T-cell (primary cell): ENCODE measurements at regions not wholly inside any gene's neighbourhood (a gene's known extent, or its start where the extent isn't known, plus 50 kb on each side); places are given as distances from the start of the nearest gene placed in this dataset.

Experiments used
- ATAC-seq, 4 experiments: fragments of 200-7000 bp in 3 of 4; fragments of 150-1000 bp in 1 of 4; cut with Tn5 transposase; replicated peaks in 1 of 4; 1 replicate in 3 of 4; 2 replicates in 1 of 4; pipeline ENCODE4 v1.10.0; 2021; ENCODE audit warnings: moderate library complexity in 3 of 4, mild to moderate bottlenecking in 2 of 4, moderate number of reproducible peaks in 1 of 4
- CTCF ChIA-PET, 2 donors: fragments of 300-600 bp; sonication (Branson Sonifier 250); formaldehyde crosslinking; loops; one replicate each; lab custom pipeline; 2022; ENCODE audit warnings: antibody characterized with exemption in 2 of 2; lab: Charles Lee
- POLR2A ChIA-PET, 2 donors: fragments of 300-600 bp; sonication (Branson Sonifier 250); formaldehyde crosslinking; loops; one replicate each; lab custom pipeline; 2022; ENCODE audit warnings: antibody characterized with exemption in 2 of 2; lab: Charles Lee
- DNase-seq, 35 experiments: peaks; one replicate each; pipeline versions ENCODE4 v3.0.0 to v3.0.0-alpha.2; 2013 to 2023
- H3K27ac ChIP-seq: one replicate; pipeline ENCODE4 v1.5.1; 2013; ENCODE audit warnings: low read length
- H3K27me3 ChIP-seq, 2 experiments: replicated peaks in 1 of 2; 1 replicate in 1 of 2; 2 replicates in 1 of 2; pipeline versions ENCODE4 v1.6.1 to v1.7.0; 2013; ENCODE audit warnings: low read length in 1 of 2, mixed read lengths in 1 of 2; ENCODE audit not compliant: control insufficient read depth in 2 of 2, insufficient read depth in 2 of 2; ENCODE audit errors: extremely low read depth in 1 of 2
- H3K36me3 ChIP-seq, 2 donors: 1 replicate in 1 of 2; 2 replicates in 1 of 2; pipeline versions ENCODE4 v1.6.1 to v1.7.0; 2013; ENCODE audit warnings: low read length in 1 of 2; ENCODE audit not compliant: control insufficient read depth in 2 of 2, insufficient read depth in 1 of 2; ENCODE audit errors: extremely low read depth in 1 of 2
- H3K4me1 ChIP-seq, 2 experiments: 1 replicate in 1 of 2; 2 replicates in 1 of 2; pipeline versions ENCODE4 v1.6.1 to v1.7.0; 2013; ENCODE audit warnings: low read length in 2 of 2, mixed read lengths in 1 of 2; ENCODE audit not compliant: insufficient read depth in 2 of 2, control insufficient read depth in 1 of 2; ENCODE audit errors: extremely low read depth in 1 of 2
- H3K4me3 ChIP-seq, 2 donors: 1 replicate in 1 of 2; 2 replicates in 1 of 2; pipeline versions ENCODE4 v1.5.1 to v1.7.0; 2013; ENCODE audit warnings: mild to moderate bottlenecking in 2 of 2, low read length in 1 of 2, moderate library complexity in 1 of 2; ENCODE audit not compliant: control insufficient read depth in 1 of 2; ENCODE audit errors: extremely low read depth in 1 of 2
- H3K9me3 ChIP-seq: 2 replicates; pipeline ENCODE4 v1.7.0; 2013
- H3K27ac Mint-ChIP-seq, 2 donors: one replicate each; pipeline ENCODE4 v1.8.0; 2020 to 2021; ENCODE audit warnings: mild to moderate bottlenecking in 2 of 2, mixed read lengths in 2 of 2
- H3K27me3 Mint-ChIP-seq, 2 donors: one replicate each; pipeline ENCODE4 v1.8.0; 2021 to 2022; ENCODE audit warnings: mixed read lengths in 2 of 2
- H3K36me3 Mint-ChIP-seq: one replicate; pipeline ENCODE4 v1.8.0; 2021; ENCODE audit warnings: mixed read lengths
- H3K4me1 Mint-ChIP-seq, 3 donors: one replicate each; pipeline ENCODE4 v1.8.0; 2020 to 2022; ENCODE audit warnings: mixed read lengths in 3 of 3, mild to moderate bottlenecking in 1 of 3
- H3K4me3 Mint-ChIP-seq, 3 donors: one replicate each; pipeline ENCODE4 v1.8.0; 2020 to 2022; ENCODE audit warnings: mild to moderate bottlenecking in 3 of 3, mixed read lengths in 3 of 3, moderate library complexity in 3 of 3
- H3K9me3 Mint-ChIP-seq, 3 donors: one replicate each; pipeline ENCODE4 v1.8.0; 2020 to 2022; ENCODE audit warnings: mixed read lengths in 3 of 3
- WGBS: methylation state at CpG from one replicate; pipeline ENCODE4 v1.1.5; 2013; ENCODE audit warnings: missing lambda C conversion rate; ENCODE audit not compliant: insufficient coverage; 5-methylcytosine and 5-hydroxymethylcytosine counted together

- CTCF ChIA-PET, result no interaction called here
These were observed 101.3 kb downstream of the AKAP11 start for GRCh38 chr13:42373048-42373812.

GRCh38 chr13:42375663-42376062 is 103.7 kb downstream of the AKAP11 start:
- H3K4me1 ChIP-seq, result peaks cover 10 to 18% of the 10 kb centered on the region in 2 experiments
- H3K27me3 ChIP-seq, result no peaks in the 10 kb centered on the region
- Mint-ChIP-seq H3K9me3 (no peaks in the 10 kb centered on the region), H3K4me3 (no peak overlapping the region), H3K36me3 (no peaks in the 10 kb centered on the region), H3K27me3 (no peaks in the 10 kb centered on the region), H3K4me1 (peaks cover 20 to 44% (median 31%) of the 10 kb centered on the region in 3 donors), H3K27ac (no peak overlapping the region)
- no peak for DNase-seq
- no peak overlapping the region for H3K4me3 ChIP-seq
- no peak overlapping the region for H3K27ac ChIP-seq
- ATAC-seq, result no peak
- ChIA-PET POLR2A (no interaction called here), CTCF (no interaction called here)
- no peaks in the 10 kb centered on the region for H3K9me3 ChIP-seq
- H3K36me3 ChIP-seq, result no peaks in the 10 kb centered on the region

More at GRCh38 chr13:42373048-42373812, 101.3 kb downstream of the AKAP11 start:
- DNase-seq (no peak), ATAC-seq (no peak)
- no peak overlapping the region for H3K27ac ChIP-seq
- no peaks in the 10 kb centered on the region for H3K36me3 ChIP-seq
- H3K9me3 ChIP-seq, result no peaks in the 10 kb centered on the region
- H3K4me1 ChIP-seq, result peaks cover 12 to 15% of the 10 kb centered on the region in 2 experiments
- Mint-ChIP-seq H3K36me3 (no peaks in the 10 kb centered on the region), H3K4me1 (peaks cover 28 to 40% (median 29%) of the 10 kb centered on the region in 3 donors), H3K9me3 (no peaks in the 10 kb centered on the region), H3K27me3 (no peaks in the 10 kb centered on the region), H3K4me3 (no peak overlapping the region), H3K27ac (no peak overlapping the region)
- POLR2A ChIA-PET, result interaction anchor here (0.5 to 0.7 kb wide), 4 partner anchors 16 to 721 kb away, joined by 3 to 8 read pairs (median 5); no protein-coding TSS in a partner anchor
- no peak overlapping the region for H3K4me3 ChIP-seq
- WGBS, result 83% methylated on average over 4 of the region's 7 CpGs
- no peaks in the 10 kb centered on the region for H3K27me3 ChIP-seq

- WGBS, result 50% methylated on average over 1 of the region's 4 CpGs
- Mint-ChIP-seq H3K36me3 (no peaks in the 10 kb centered on the region), H3K4me1 (peaks cover 20 to 40% (median 34%) of the 10 kb centered on the region in 3 donors)
These were observed 105.9 kb downstream of the AKAP11 start for GRCh38 chr13:42377640-42378382.

GRCh38 chr13:42378383-42378780 is 106.4 kb downstream of the AKAP11 start:
- CTCF ChIA-PET, result no interaction called here
- Histone ChIP-seq H3K9me3 (no peaks in the 10 kb centered on the region), H3K36me3 (no peaks in the 10 kb centered on the region), H3K27me3 (no peaks in the 10 kb centered on the region), H3K4me3 (no peak overlapping the region), H3K27ac (peak overlapping the region; percentile 63), H3K4me1 (peaks cover 10 to 22% of the 10 kb centered on the region in 2 experiments)
- DNase-seq (no peak), ATAC-seq (no peak)
- no peaks in the 10 kb centered on the region for H3K27me3 Mint-ChIP-seq
- peaks cover 0 to 3% (median 0%) of the 10 kb centered on the region in 3 donors for H3K9me3 Mint-ChIP-seq
- POLR2A ChIA-PET, result interaction anchor here in 1 of 2 donors (0.7 to 1.0 kb wide), 2 partner anchors 14 to 17 kb away, joined by 3 read pairs; no protein-coding TSS in a partner anchor
- no peak overlapping the region for H3K4me3 Mint-ChIP-seq
- H3K27ac Mint-ChIP-seq, result peak overlapping the region; percentile 74 to 87
- no CpG with 5 or more reads among the region's 3 CpGs for WGBS
- H3K4me1 Mint-ChIP-seq, result peaks cover 20 to 40% (median 34%) of the 10 kb centered on the region in 3 donors
- no peaks in the 10 kb centered on the region for H3K36me3 Mint-ChIP-seq

More at GRCh38 chr13:42377640-42378382, 105.9 kb downstream of the AKAP11 start:
- H3K27me3 ChIP-seq, result no peaks in the 10 kb centered on the region
- peak overlapping the region; percentile 63 for H3K27ac ChIP-seq
- ChIA-PET POLR2A (interaction anchor here in 1 of 2 donors (0.7 to 1.0 kb wide), 2 partner anchors 14 to 17 kb away, joined by 3 read pairs; no protein-coding TSS in a partner anchor), CTCF (interaction anchor here in 1 of 2 donors (0.5 to 0.7 kb wide), 3 partner anchors 8 to 45 kb away, joined by 3 to 5 read pairs (median 3); no protein-coding TSS in a partner anchor)
- no peaks in the 10 kb centered on the region for H3K9me3 ChIP-seq
- Mint-ChIP-seq H3K27me3 (no peaks in the 10 kb centered on the region), H3K27ac (peak overlapping the region; percentile 74 to 87), H3K9me3 (peaks cover 0 to 3% (median 0%) of the 10 kb centered on the region in 3 donors), H3K4me3 (no peak overlapping the region)
- no peak overlapping the region for H3K4me3 ChIP-seq
- DNase-seq, result peak in 3 of 35 experiments; percentile 13 to 69 (median 34)
- peaks cover 10 to 22% of the 10 kb centered on the region in 2 experiments for H3K4me1 ChIP-seq
- H3K36me3 ChIP-seq, result no peaks in the 10 kb centered on the region
- peak; percentile 48 to 92 (median 72) for ATAC-seq

GRCh38 chr13:42379241-42379640 is 107.3 kb downstream of the AKAP11 start:
- no peak overlapping the region for H3K4me3 Mint-ChIP-seq
- H3K4me1 ChIP-seq, result peaks cover 10 to 22% of the 10 kb centered on the region in 2 experiments
- H3K36me3 Mint-ChIP-seq, result no peaks in the 10 kb centered on the region
- H3K4me3 ChIP-seq, result no peak overlapping the region
- ATAC-seq (no peak), DNase-seq (no peak)
- H3K9me3 Mint-ChIP-seq, result peaks cover 0 to 3% (median 0%) of the 10 kb centered on the region in 3 donors
- H3K27ac Mint-ChIP-seq, result no peak overlapping the region
- H3K9me3 ChIP-seq, result no peaks in the 10 kb centered on the region
- peaks cover 20 to 40% (median 34%) of the 10 kb centered on the region in 3 donors for H3K4me1 Mint-ChIP-seq
- POLR2A ChIA-PET, result no interaction called here
- no peaks in the 10 kb centered on the region for H3K36me3 ChIP-seq
- H3K27me3 Mint-ChIP-seq, result no peaks in the 10 kb centered on the region
- no peak overlapping the region for H3K27ac ChIP-seq
- CTCF ChIA-PET, result no interaction called here
- H3K27me3 ChIP-seq, result no peaks in the 10 kb centered on the region
- no CpG with 5 or more reads among the region's 1 CpG for WGBS
